ENCODE measurements at regions not wholly inside any gene's neighbourhood (a gene's known extent, or its start where the extent isn't known, plus 50 kb on each side); places are given as distances from the start of the nearest gene placed in this dataset.

DNA sequence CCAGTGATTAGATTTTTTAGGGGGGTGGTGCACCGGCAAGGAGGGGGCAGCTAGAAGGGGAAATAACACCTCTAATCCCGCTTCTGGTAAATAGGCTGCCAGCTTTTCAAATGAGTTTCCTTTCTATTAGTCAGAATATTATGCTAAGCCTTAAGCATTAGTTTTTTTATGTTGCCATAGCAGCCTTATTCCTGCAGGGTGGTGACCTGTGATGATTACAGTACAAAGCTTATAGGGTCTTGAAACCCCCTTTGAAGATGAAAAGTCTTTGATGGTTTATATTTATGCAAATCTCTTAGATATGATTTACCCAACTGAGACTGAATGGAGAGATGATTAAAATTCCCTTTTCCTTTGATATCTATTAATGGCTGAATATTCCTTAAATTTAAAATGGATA lies 109.8 kb downstream of the ZIC5 start:
- H3K4me3 Mint-ChIP-seq: no peak overlapping the region

GRCh38 chr13:99860745-99861144 lies 110.8 kb downstream of the ZIC5 start:
- intact Hi-C loops (cut with micrococcal nuclease): no loop called here
- DNase-seq: no peak
- H3K27ac ChIP-seq (ENCODE audit: low read depth in 1 of 2, low read length in 2 of 2): no peak overlapping the region
- H3K4me3 ChIP-seq (replicated peaks in 1 of 3; ENCODE audit: low read depth in 2 of 3, low read length in 3 of 3): no peak overlapping the region
- H3K36me3 Mint-ChIP-seq: no peaks in the 10 kb centered on the region
- H3K27me3 ChIP-seq (ENCODE audit: control insufficient read depth in 2 of 2, insufficient read depth in 2 of 2, low read length in 2 of 2): no peaks in the 10 kb centered on the region
- peaks cover 0 to 2% (median 0%) of the 10 kb centered on the region in 3 donors for H3K27me3 Mint-ChIP-seq (ENCODE audit: low read depth in 3 of 3)
- H4K20me1 ChIP-seq (ENCODE audit: insufficient read depth, low read length): no peaks in the 10 kb centered on the region
- TF ChIP-seq, protein P1, sequence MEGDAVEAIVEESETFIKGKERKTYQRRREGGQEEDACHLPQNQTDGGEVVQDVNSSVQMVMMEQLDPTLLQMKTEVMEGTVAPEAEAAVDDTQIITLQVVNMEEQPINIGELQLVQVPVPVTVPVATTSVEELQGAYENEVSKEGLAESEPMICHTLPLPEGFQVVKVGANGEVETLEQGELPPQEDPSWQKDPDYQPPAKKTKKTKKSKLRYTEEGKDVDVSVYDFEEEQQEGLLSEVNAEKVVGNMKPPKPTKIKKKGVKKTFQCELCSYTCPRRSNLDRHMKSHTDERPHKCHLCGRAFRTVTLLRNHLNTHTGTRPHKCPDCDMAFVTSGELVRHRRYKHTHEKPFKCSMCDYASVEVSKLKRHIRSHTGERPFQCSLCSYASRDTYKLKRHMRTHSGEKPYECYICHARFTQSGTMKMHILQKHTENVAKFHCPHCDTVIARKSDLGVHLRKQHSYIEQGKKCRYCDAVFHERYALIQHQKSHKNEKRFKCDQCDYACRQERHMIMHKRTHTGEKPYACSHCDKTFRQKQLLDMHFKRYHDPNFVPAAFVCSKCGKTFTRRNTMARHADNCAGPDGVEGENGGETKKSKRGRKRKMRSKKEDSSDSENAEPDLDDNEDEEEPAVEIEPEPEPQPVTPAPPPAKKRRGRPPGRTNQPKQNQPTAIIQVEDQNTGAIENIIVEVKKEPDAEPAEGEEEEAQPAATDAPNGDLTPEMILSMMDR (IDR thresholded peaks at IDR 0.05): no peak
- H2AFZ ChIP-seq (ENCODE audit: insufficient read depth, low read depth, low read length, poor library complexity, severe bottlenecking): no peak overlapping the region
- no peak overlapping the region for H3K4me2 ChIP-seq (replicated peaks; ENCODE audit: extremely low read depth, low read length, poor library complexity, severe bottlenecking)
- no peaks in the 10 kb centered on the region for H3K4me1 ChIP-seq (ENCODE audit: control insufficient read depth in 1 of 2, insufficient read depth in 2 of 2, low read length in 2 of 2)
- WGBS (ENCODE audit: insufficient coverage): 89% methylated on average over 2 of the region's 10 CpGs
- no peaks in the 10 kb centered on the region for H3K9me3 Mint-ChIP-seq
- peak overlapping the region in 1 of 7 donors; percentile 61 for H3K27ac Mint-ChIP-seq
- no peaks in the 10 kb centered on the region for H3K9me3 ChIP-seq (replicated peaks in 1 of 2; ENCODE audit: control insufficient read depth in 1 of 2, insufficient read depth in 1 of 2, low read length in 2 of 2)
- H3K4me3 Mint-ChIP-seq: no peak overlapping the region
- no peaks in the 10 kb centered on the region for H3K36me3 ChIP-seq (replicated peaks in 1 of 2; ENCODE audit: control insufficient read depth in 1 of 2, insufficient read depth in 2 of 2, low read length in 2 of 2)
- no peaks in the 10 kb centered on the region for H3K4me1 Mint-ChIP-seq
- H3K79me2 ChIP-seq (ENCODE audit: insufficient read depth, low read length): no peaks in the 10 kb centered on the region
- no peak overlapping the region for H3K9ac ChIP-seq (ENCODE audit: insufficient read depth, low read length, poor library complexity, severe bottlenecking)

More for the DNA sequence above, 109.8 kb downstream of the ZIC5 start:
- no peaks in the 10 kb centered on the region for H3K36me3 ChIP-seq (replicated peaks in 1 of 2; ENCODE audit: control insufficient read depth in 1 of 2, insufficient read depth in 2 of 2, low read length in 2 of 2)
- H2AFZ ChIP-seq (ENCODE audit: insufficient read depth, low read depth, low read length, poor library complexity, severe bottlenecking): no peak overlapping the region
- no peak overlapping the region for H3K9ac ChIP-seq (ENCODE audit: insufficient read depth, low read length, poor library complexity, severe bottlenecking)
- no peaks in the 10 kb centered on the region for H3K4me1 ChIP-seq (ENCODE audit: control insufficient read depth in 1 of 2, insufficient read depth in 2 of 2, low read length in 2 of 2)
- WGBS (ENCODE audit: insufficient coverage): 80% methylated on average over 1 of the region's 2 CpGs
- no peak overlapping the region for H3K27ac ChIP-seq (ENCODE audit: low read depth in 1 of 2, low read length in 2 of 2)
- intact Hi-C loops (cut with micrococcal nuclease): no loop called here
- TF ChIP-seq, protein P1 (IDR thresholded peaks at IDR 0.05): no peak
- H3K4me2 ChIP-seq (replicated peaks; ENCODE audit: extremely low read depth, low read length, poor library complexity, severe bottlenecking): no peak overlapping the region
- Mint-ChIP-seq H3K9me3 (no peaks in the 10 kb centered on the region), H3K27ac (no peak overlapping the region), H3K4me1 (no peaks in the 10 kb centered on the region), H3K27me3 (ENCODE audit: low read depth in 3 of 3) (peaks cover 0 to 3% (median 0%) of the 10 kb centered on the region in 3 donors), H3K36me3 (no peaks in the 10 kb centered on the region)
- H3K4me3 ChIP-seq (replicated peaks in 1 of 3; ENCODE audit: low read depth in 2 of 3, low read length in 3 of 3): no peak overlapping the region
- no peaks in the 10 kb centered on the region for H4K20me1 ChIP-seq (ENCODE audit: insufficient read depth, low read length)
- no peak for DNase-seq
- H3K27me3 ChIP-seq (ENCODE audit: control insufficient read depth in 2 of 2, insufficient read depth in 2 of 2, low read length in 2 of 2): no peaks in the 10 kb centered on the region
- H3K9me3 ChIP-seq (replicated peaks in 1 of 2; ENCODE audit: control insufficient read depth in 1 of 2, insufficient read depth in 1 of 2, low read length in 2 of 2): no peaks in the 10 kb centered on the region
- no peaks in the 10 kb centered on the region for H3K79me2 ChIP-seq (ENCODE audit: insufficient read depth, low read length)
